ENCODE measurements at regions not wholly inside any gene's neighbourhood (a gene's known extent, or its start where the extent isn't known, plus 50 kb on each side); places are given as distances from the start of the nearest gene placed in this dataset.

- no peak for DNase-seq (ENCODE audit: low read depth)
These were observed 999.7 kb upstream of the SEL1L start for GRCh38 chr14:82533351-82533750.

GRCh38 chr14:82536566-82536965 lies 1002.9 kb upstream of the SEL1L start:
- DNase-seq (ENCODE audit: low read depth): no peak

DNA sequence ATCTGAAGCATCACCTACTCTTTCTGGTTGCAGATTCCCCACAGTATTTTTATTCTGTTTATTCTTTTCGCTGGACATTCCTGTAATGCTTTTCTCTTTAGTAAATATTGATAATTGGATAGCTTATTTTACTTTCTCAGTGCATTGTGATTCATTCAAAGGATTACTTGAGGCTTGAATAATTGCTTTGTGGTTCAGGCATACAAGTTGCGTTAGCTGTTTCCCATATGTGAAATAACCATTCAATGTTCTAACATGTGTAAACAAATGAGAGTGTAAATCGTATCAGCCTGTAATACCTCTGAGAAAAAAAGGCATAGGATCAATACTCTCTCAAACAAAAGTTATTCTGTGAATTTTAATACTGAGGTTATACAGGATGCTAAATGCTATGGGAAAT lies 1004.2 kb upstream of the SEL1L start:
- DNase-seq (ENCODE audit: low read depth): no peak

DNA sequence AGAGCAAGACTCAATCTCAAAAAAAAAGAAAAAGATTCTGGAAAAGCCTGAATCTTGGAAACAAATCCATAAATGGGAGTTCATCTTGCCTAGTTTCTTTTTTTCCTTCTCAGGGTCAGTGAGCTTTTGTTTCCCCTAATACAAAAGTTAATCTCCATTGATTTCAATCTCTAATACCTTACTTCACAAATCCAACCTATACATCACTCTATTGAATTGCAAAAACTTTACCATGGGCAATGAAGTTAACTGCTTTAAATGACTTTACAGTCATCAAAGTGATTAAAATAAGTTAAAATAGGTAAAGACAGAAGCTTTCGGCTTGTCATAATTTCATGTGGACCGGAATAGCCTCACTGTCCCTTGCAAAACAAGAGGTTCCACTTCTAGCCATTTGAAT lies 1012.7 kb upstream of the SEL1L start:
- no peak for DNase-seq (ENCODE audit: low read depth)

GRCh38 chr14:82549306-82549990 lies 1015.8 kb upstream of the SEL1L start:
- no peak for DNase-seq (ENCODE audit: low read depth)

DNA sequence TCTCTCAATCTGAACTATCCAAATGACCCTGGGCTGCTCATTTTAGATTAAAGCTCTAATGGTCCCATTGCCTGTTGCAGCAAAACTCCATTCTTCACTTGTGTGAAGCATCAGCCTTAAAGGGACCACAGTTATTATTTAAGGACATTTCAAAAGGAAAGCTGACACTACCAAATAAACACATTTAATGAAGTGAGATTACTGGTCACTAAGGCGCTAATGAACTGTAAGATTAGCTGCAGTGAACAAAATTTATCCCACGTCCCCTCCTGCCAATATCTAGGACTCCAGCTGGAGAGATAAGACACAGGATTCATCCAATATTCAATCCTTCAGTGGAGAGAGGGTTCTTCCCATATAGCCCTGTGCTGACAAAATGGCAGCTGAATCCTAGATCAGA lies 1029.2 kb upstream of the SEL1L start:
- DNase-seq (ENCODE audit: low read depth): no peak

- DNase-seq (ENCODE audit: low read depth): no peak
These were observed 1032.2 kb upstream of the SEL1L start for GRCh38 chr14:82565825-82566224.

DNA sequence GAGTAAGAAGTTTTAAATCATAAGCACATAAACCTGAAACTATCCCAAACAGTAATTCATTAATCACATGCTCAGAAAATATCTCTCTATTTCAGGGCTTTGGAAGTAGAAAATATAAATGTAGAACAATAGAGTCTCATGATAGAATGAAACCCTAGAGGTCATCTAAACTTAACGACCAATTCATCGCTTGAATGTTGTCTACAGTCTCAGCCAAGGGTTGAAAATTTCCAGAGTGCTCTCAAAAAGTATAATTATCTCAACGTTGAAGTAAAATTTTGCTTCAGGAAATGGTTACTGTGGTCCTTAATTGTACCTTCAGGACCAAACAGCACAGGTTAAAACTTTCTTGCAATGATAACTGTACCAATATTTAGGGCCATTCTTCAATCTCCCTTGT lies 1053.6 kb upstream of the SEL1L start:
- DNase-seq (ENCODE audit: low read depth): no peak

DNA sequence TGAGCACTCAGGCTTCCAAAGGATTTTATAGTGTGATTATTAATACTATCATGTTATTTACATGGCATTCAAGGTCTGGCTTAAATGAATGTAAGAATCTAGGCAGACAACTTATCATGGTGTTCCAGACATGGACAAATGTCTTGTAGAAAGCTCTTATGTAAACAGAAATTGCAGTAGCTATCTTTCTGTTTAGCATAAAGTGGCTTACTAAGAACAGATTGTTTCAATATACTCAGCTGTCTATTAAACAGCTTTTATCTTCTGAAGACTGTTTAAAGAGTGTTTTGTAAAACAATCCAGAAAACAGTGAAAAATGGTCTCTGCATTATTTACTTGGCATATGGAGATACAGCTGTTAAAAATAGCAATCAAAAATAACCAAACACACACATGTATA lies 1061.8 kb upstream of the SEL1L start:
- DNase-seq (ENCODE audit: low read depth): no peak

DNA sequence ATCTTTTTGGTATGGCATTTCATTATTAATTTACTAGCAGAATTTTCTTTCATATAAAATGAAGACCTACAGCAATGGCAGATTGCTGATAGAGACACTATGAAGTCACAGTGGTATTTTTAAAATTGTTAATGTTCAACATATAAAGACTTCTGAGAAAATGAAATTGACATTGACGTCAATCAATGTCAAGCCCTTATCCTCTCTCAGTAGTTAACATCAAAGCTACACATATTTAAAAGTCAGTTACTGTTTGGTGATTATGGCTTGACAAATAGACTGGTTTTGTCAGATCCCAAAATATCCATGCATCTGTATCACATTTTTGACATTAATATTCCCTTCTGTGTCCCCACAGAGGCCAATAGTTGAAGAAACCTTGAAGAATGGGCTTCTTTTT lies 1069.1 kb upstream of the SEL1L start:
- no peak for DNase-seq (ENCODE audit: low read depth)

- no peak for DNase-seq (ENCODE audit: low read depth)
These were observed 1071.2 kb upstream of the SEL1L start for GRCh38 chr14:82604819-82605218.

DNA sequence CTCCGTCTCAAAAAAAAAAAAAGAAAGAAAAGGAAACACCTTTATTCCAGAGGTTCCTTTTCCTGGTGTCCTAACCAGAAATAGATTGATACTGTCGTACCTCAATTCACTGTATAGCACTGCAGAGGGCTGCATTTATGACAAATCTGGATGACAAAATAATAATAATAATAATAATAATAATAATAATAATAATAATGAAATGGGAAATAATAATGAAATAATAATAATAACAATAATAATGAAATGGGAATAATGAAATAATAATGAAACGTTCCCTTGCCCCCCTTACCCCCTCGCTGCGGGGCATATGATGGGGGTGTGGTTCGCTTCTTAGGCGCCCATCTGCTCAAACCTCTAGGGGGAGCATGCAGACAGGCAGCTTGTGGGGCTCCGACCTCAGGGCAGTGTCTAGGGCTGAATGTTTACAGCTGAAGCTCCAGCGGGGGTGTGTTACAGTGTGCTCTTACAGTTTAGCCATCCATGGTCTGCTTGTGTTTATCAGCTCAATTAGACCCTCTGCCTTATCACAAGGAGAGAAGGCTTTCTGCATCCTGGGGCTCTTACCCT lies 1088.3 kb upstream of the SEL1L start:
- DNase-seq (ENCODE audit: low read depth): no peak

- no peak for DNase-seq (ENCODE audit: low read depth)
These were observed 1092.8 kb upstream of the SEL1L start for GRCh38 chr14:82626156-82627066.

DNA sequence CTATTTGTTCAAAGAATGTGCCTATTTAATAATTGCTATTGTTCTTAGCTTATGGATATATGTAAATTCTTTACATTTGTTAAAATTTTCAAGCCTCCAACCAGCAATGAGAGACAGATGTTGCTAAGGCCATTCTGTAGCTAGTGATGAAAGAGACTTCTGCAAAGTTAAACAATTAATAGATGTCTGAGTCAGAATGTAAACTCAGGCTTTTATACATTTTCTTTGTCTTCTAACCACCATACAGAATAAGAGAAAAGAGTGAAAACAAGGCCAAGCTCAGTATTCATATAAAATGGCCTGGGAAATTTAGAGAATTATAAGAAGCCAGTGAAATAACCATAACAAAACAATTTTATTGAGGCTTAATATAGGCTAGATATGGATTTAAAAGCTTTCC lies 1102.3 kb upstream of the SEL1L start:
- no peak for DNase-seq (ENCODE audit: low read depth)

DNA sequence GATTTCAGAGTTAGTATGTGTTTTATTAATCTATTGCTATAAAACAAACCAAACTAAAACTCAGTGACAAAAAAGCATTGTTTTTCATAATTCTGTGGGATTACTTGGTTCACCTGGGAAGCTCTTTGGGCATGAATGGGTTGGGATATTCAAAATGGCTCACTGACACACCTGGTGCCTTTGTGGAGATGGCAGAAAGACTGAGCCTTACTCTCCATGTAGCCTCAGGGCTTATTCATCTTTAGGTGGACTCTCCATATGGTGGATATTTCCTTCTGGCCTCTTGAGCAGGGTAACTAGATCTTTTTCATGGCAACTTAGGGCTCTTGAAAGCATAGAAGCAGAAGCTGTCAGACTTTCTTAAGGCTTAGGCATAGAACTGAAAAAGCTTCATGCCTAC lies 1102.8 kb upstream of the SEL1L start:
- DNase-seq (ENCODE audit: low read depth): no peak

DNA sequence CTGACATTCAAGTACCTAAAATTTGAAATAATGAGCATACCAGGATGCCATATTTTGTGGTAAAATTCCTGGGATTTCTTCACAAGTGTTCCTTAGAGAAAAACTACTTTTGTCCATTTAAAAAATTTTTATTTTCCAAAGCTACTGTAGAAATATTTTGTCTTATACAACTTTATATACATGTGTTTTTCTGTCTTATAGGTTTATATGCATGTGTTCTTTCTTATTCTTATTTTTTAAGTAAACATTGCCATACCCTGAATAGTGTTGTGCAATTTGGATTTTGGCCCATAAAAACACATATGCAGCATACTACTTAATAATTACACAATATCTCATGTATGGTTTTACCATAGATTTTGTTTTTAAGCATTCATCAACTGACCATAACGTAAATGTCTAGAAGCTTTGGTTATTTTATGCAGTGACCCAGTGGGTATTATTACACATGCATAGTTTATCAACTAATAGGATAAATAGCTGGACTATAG lies 1107.4 kb upstream of the SEL1L start:
- no peak for DNase-seq (ENCODE audit: low read depth)

- DNase-seq (ENCODE audit: low read depth): no peak
These were observed 1108.8 kb upstream of the SEL1L start for GRCh38 chr14:82642425-82642824.

- DNase-seq (ENCODE audit: low read depth): no peak
These were observed 1113.6 kb upstream of the SEL1L start for GRCh38 chr14:82647088-82647810.

DNA sequence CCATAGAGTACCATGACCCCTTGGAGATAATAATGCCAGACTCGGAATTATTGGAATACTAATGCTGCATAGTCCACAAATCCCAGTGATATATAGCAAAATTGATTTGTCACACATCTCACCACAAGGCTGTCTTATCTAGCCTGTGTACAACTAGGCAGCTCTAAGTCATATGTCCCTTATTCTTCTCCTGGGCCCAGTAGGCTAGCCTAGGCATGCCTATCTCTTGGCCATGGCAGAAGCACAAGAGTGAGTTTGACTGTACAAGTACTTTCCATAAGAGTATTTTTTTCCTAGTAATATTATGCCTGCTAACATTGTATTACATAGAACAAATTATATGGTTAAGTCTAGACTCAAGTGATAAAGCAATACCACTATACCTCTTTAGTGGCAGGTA lies 1122.1 kb upstream of the SEL1L start:
- no peak for DNase-seq (ENCODE audit: low read depth)

DNA sequence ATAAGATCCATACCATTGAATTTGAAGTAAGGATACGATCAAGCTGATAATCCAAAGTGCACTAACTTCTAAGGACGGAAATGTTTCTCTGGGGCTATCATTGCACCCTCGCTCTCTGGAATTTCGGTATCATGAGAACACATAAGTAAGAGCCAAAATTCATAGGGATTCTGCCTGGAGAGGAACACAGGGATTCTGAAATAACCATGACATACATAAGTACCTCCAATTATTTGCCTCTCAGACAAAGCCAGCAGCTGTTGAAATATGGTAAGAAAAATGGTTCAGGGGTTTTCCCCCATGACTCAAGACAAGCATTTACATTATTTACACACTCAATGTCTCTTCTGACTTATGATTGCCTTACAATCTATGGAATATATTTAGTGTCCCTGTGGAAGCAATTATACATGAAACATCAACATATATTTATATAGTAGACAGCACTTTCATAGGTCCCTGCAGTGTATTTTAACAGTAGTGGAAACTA lies 1123.6 kb upstream of the SEL1L start:
- DNase-seq (ENCODE audit: low read depth): no peak

- DNase-seq (ENCODE audit: low read depth): no peak
These were observed 1127.6 kb upstream of the SEL1L start for GRCh38 chr14:82661258-82661657.

Data from myocyte (in vitro differentiated cells).